LNCaP clone FGC (cell line): ENCODE measurements at regions not wholly inside any gene's neighbourhood (a gene's known extent, or its start where the extent isn't known, plus 50 kb on each side); places are given as distances from the start of the nearest gene placed in this dataset.
"Not testable (repeated sequence)": the region's sequence is repeated elsewhere in the genome, so short reads cannot be mapped to it uniquely, and the experiment has no call there.

Experiments
- DNase-seq: peaks from one replicate; pipeline ENCODE4 v3.0.0-alpha.2; 2011; ENCODE audit warnings: low read depth
- H3K4me3 ChIP-seq: 2 replicates; pipeline ENCODE4 v1.5.1; 2011; ENCODE audit warnings: mild to moderate bottlenecking, low read depth, low read length, control low read depth
- CTCF ChIP-seq: IDR thresholded peaks from 2 replicates; pipeline ENCODE4 v1.5.1; 2012; ENCODE audit warnings: mild to moderate bottlenecking; ENCODE audit not compliant: control insufficient read depth, insufficient read depth; ENCODE audit errors: extremely low read depth

DNA sequence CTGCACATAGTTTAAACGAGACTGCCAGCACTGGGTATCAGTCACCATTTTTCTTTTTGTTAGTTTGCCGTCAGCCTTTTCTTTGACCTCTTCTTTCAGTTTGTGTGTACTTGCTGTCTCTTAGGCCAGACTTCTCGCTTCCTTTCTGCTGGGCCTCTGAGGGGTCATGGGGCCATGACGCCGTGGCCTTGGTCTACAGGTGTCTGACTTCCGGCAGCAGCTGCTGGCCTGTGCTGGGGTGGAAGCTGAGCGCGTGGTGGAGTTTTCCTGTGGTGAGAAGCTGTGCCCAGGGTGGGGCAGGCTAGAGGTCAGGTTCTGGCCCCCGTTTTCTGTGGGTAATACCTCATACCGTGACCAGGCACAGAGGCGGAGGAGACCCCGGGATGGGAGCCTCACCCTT is 101.6 kb upstream of the PZP start:
- DNase-seq, H3K4me3 ChIP-seq: not testable (repeated sequence)

DNA sequence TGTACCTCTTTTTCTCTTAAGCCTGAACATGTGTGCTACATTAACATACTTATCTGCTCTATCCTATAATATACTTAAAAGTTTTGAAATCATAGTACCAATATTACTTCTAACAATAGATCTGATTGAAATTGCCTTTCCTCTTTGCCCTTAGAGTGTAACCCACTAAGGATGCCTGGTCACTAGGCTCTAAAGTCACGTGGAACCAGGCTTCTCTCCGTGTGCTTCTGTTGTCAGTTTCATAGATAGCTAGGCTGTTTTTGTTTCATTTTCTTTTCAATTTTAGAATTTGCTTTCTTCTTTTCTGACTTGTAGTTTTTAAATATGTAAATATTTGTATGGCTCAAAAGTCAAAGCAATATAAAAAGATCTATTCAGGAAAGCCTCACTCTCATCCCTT is 100.5 kb upstream of the PZP start:
- not testable (repeated sequence) for DNase-seq, H3K4me3 ChIP-seq

- DNase-seq, H3K4me3 ChIP-seq: not testable (repeated sequence)
These were observed 100.0 kb upstream of the PZP start for GRCh38 chr12:9308163-9308562.

DNA sequence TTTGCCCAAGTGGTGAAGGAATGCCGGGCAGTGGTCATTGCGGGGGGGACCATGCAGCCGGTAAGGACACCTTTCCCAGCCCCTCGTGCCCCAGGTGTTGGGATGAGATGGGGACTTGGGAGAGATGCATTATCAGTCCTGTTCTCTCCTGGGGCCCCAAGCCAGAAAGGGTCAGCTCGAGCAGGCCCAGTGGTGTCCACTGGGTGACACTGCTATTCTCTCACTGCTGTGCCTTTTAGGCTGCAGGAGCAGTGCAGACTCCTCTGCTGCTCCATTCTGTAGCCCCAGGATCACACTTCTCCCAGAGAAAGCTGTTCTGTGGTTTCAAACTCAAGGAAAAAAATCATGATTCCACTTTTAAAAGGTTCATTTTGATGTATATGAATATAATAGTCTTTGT is 99.1 kb upstream of the PZP start:
- DNase-seq: not testable (repeated sequence)

DNA sequence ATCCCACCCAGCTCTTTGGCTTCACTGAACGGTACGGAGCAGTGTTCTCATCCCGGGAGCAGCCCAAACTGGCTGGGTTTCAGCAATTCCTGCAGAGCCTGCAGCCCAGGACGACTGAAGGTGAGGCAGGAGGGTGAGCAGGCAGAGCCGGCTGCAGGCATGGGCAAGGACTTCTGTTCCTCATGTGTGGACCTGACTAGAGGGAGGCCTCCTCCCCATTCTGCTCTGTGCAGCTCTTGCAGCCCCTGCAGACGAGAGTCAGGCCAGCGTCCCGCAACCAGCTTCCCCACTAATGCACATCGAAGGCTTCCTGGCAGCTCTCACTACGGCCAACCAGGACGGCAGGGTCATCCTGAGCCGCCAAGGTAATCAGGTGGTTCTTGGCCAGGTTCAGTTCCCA is 97.8 kb upstream of the PZP start:
- DNase-seq, H3K4me3 ChIP-seq: not testable (repeated sequence)

More for the DNA sequence above, 99.1 kb upstream of the PZP start:
- H3K4me3 ChIP-seq: not testable (repeated sequence)

DNA sequence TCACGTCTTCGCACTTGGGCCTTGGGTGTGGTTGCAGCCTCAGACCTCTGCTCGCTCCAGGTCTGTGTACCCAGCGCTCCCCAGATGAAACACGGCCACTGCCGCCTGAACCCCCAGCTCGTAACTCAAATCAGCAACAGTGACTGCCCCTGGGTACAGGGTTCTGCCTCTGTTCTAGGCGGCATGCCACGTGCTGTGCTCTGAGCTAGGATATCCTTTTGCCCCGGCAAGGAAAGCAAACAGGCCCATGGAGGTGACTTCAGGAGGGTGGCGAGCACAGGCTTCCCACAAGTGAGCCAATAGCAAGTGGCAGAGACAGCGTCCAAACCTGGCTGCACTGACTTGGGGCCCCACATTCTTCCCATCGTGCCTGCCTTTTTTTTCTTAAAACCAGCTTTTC is 96.3 kb upstream of the PZP start:
- not testable (repeated sequence) for DNase-seq, H3K4me3 ChIP-seq

DNA sequence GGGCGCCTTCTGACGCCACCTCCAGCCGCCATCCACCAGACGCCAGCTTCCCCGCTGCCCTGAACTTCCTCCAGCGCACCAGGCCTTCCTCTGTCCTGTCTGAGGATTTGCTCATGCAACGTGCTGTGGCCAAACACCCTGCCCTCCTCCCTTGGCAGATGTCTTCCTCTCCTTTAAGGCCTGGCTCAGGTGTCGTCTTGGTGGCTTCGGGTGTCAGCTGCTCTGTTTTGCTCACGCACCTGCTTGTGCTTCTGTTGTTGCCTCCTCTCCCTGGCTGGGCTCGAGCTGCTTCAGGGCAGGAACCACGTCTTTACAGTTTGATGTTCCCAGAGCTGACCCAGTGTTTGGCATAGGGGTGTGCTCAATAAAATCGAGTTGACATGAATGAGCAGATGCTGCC is 87.7 kb upstream of the PZP start:
- not testable (repeated sequence) for DNase-seq

GRCh38 chr12:9294072-9294620 is 86.0 kb upstream of the PZP start:
- DNase-seq, H3K4me3 ChIP-seq: not testable (repeated sequence)

More for the DNA sequence above, 87.7 kb upstream of the PZP start:
- H3K4me3 ChIP-seq: not testable (repeated sequence)

- H3K4me3 ChIP-seq, DNase-seq: not testable (repeated sequence)
These were observed 85.2 kb upstream of the PZP start for GRCh38 chr12:9293391-9293790.

GRCh38 chr12:9289984-9290383 is 81.8 kb upstream of the PZP start:
- DNase-seq, H3K4me3 ChIP-seq: not testable (repeated sequence)

GRCh38 chr12:9284724-9285123 is 76.5 kb upstream of the PZP start:
- DNase-seq: not testable (repeated sequence)
- H3K4me3 ChIP-seq: peak overlapping the region; percentile 45

DNA sequence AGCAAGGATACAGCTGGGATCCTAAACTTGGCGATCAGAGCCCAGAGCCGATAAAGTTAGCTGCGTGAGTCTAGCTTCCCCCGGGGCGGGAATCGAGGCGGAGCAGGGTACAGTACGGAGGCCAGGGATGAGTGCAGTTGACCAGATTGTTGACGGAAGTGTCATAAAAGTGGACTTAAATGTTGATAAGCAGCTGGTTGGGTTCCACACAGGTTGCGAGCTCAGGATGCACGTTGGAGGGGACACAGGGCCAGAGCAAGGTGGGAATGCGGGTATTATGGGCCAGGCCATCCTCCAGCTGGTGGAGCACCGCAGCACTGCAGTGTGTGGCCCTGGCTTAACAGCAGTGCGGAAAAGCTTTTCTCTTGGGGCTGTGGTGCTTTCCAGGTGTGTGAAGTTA is 76.0 kb upstream of the PZP start:
- peak overlapping the region; percentile 45 for H3K4me3 ChIP-seq
- not testable (repeated sequence) for DNase-seq

DNA sequence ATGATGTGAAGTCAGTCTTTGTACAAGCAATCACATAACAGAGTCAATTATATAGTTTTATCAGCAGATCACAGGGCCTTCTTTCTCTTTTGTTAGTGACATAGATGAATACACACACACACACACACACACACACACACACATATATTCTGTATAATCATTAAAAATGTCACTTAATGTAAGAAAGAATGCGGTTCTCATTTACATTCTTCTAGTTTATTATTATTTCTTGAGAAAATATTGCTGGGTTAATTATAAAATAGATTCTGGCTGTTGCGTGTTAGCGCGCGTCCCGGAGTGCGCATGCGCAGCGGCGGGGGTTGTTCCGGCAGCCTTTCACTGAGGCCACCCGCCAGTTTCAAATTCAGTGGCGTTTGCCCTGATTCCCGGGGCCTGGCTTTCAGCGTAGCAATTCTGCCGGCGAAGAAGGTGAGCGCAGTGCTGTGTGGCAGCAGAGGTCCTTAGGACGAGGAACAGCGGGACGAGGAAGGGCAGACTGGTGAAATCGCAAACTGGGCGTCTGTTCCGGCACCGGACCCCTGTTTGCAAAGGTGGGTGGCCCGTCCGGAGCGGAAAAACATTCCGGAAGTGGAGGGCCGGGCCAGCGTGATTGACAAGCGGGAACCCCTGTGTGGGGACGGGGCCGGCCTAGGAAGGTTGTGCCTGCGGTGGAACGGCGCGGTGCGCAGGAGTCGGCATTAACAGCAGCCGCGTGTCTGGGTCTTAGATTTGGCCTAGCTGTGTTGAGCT is 75.3 kb upstream of the PZP start:
- not testable (repeated sequence) for DNase-seq
- peak overlapping the region; percentile 41 for H3K4me3 ChIP-seq

DNA sequence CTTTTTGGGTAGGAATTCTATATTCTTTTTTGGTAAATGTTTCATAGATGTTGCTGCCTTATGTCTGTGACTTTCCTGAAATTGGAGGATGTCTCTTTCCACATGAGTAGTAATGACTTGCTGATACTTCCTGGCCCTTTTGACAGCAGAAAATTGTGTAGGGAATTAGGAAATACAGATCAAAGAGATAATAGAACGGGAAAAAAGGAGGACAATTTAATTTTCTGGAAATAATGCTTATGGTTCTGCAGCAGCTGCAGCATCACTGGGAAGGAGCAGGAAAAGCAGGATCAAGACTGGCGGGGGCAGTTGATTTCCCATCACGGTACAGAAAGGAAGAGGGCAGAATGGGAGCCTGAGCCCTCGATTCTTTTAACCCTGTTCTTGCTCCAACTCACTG is 68.8 kb upstream of the PZP start:
- no peak for TF ChIP-seq CTCF
- H3K4me3 ChIP-seq: no peak overlapping the region
- no peak for DNase-seq
